VCaP (cell line): ENCODE measurements at regions not wholly inside any gene's neighbourhood (a gene's known extent, or its start where the extent isn't known, plus 50 kb on each side); places are given as distances from the start of the nearest gene placed in this dataset.

ENCODE experiments used
- H3K27ac ChIP-seq: fragments of 450-650 bp; 2 replicates; pipeline ENCODE4 v1.5.1; 2017
- CTCF ChIP-seq: fragments of 450-650 bp; conservative IDR thresholded peaks from 2 replicates; pipeline ENCODE4 v1.5.1; 2017; ENCODE audit warnings: mild to moderate bottlenecking, moderate library complexity

GRCh38 chr1:217164403-217164802 lies 441.2 kb upstream of the ESRRG start:
- no peak for TF ChIP-seq CTCF
- H3K27ac ChIP-seq, result no peak overlapping the region

- no peak for TF ChIP-seq CTCF
- H3K27ac ChIP-seq, result no peak overlapping the region
Observed at GRCh38 chr1:217153361-217153760, 430.1 kb upstream of the ESRRG start.

- H3K27ac ChIP-seq, result no peak overlapping the region
- no peak for TF ChIP-seq CTCF
Observed at GRCh38 chr1:217150366-217150765, 427.1 kb upstream of the ESRRG start.

GRCh38 chr1:217149791-217150190 lies 426.6 kb upstream of the ESRRG start:
- no peak for TF ChIP-seq CTCF

GRCh38 chr1:217141711-217142110 lies 418.5 kb upstream of the ESRRG start:
- no peak for TF ChIP-seq CTCF
- no peak overlapping the region for H3K27ac ChIP-seq

More at GRCh38 chr1:217149791-217150190, 426.6 kb upstream of the ESRRG start:
- no peak overlapping the region for H3K27ac ChIP-seq

- TF ChIP-seq CTCF, result no peak
- H3K27ac ChIP-seq, result no peak overlapping the region
Observed at GRCh38 chr1:217140041-217140901, 417.0 kb upstream of the ESRRG start.

- no peak for TF ChIP-seq CTCF
- H3K27ac ChIP-seq, result no peak overlapping the region
Observed at GRCh38 chr1:217139513-217139912, 416.3 kb upstream of the ESRRG start.
